Endothelial cell of umbilical vein (primary cell): ENCODE measurements at regions not wholly inside any gene's neighbourhood (a gene's known extent, or its start where the extent isn't known, plus 50 kb on each side); places are given as distances from the start of the nearest gene placed in this dataset.

ENCODE experiments used
- BruUV-seq: library from RNA; stranded (reverse); fragments of 400-500 nt; replicated peaks from 2 replicates; lab custom pipeline; 2021; lab: Mats Ljungman, UMichigan
- CTCF ChIA-PET: fragments of 300-600, 350-600 bp; sonication (Branson Sonifier 250); formaldehyde crosslinking; loops from one replicate; lab custom pipeline; 2021; ENCODE audit warnings: antibody characterized with exemption, inconsistent platforms; lab: Charles Lee
- POLR2A ChIA-PET: fragments of 300-600, 350-600 bp; sonication (Branson Sonifier 250); formaldehyde crosslinking; loops from one replicate; lab custom pipeline; 2021; ENCODE audit warnings: antibody characterized with exemption, inconsistent platforms; lab: Charles Lee
- DNase-seq: peaks from one replicate; pipeline ENCODE4 v3.0.0-alpha.2; 2011; ENCODE audit warnings: low read depth, low spot score
- FAIRE-seq: peaks from 2 replicates; lab custom pipeline; 2011; peaks lifted over from hg19 to GRCh38; lab: Jason Lieb, UNC
- H2AFZ ChIP-seq: 2 replicates; pipeline ENCODE4 v1.6.0; 2012; ENCODE audit warnings: low read depth, low read length, control low read depth, inconsistent platforms
- H3K27ac ChIP-seq: 2 replicates; pipeline ENCODE4 v1.5.1; 2011; ENCODE audit warnings: low read depth, mild to moderate bottlenecking, control low read depth, low read length, moderate library complexity; ENCODE audit not compliant: insufficient read depth
- H3K27me3 ChIP-seq, 2 experiments: 2 replicates each; pipeline versions ENCODE4 v1.6.0 to v1.6.1; 2011; ENCODE audit warnings: low read length in 2 of 2, mixed read lengths in 1 of 2; ENCODE audit not compliant: control insufficient read depth in 2 of 2, insufficient read depth in 2 of 2
- H3K36me3 ChIP-seq, 2 experiments: 2 replicates in 1 of 2; 3 replicates in 1 of 2; pipeline ENCODE4 v1.5.1; 2011; ENCODE audit warnings: low read length in 2 of 2, mild to moderate bottlenecking in 1 of 2, moderate library complexity in 1 of 2; ENCODE audit not compliant: control insufficient read depth in 2 of 2, insufficient read depth in 2 of 2; ENCODE audit errors: extremely low read depth in 1 of 2
- H3K4me1 ChIP-seq: 3 replicates; pipeline ENCODE4 v1.5.1; 2011; ENCODE audit warnings: mild to moderate bottlenecking, low read length; ENCODE audit not compliant: control insufficient read depth, insufficient read depth; ENCODE audit errors: extremely low read depth
- H3K4me2 ChIP-seq: 2 replicates; pipeline ENCODE4 v1.6.1; 2011; ENCODE audit warnings: low read length, control low read depth, mixed read lengths; ENCODE audit not compliant: insufficient read depth
- H3K4me3 ChIP-seq, 3 experiments: fragments of 200-600 bp in 1 of 3; sonication (generic), shearing (Covaris generic) in 1 of 3; replicated peaks in 1 of 3; 2 replicates each; pipeline ENCODE4 v1.5.1; 2011 to 2016; ENCODE audit warnings: control low read depth in 3 of 3, low read length in 3 of 3, mild to moderate bottlenecking in 2 of 3, inconsistent platforms in 1 of 3, low read depth in 1 of 3, moderate library complexity in 1 of 3; ENCODE audit not compliant: insufficient read depth in 1 of 3
- H3K79me2 ChIP-seq: 2 replicates; pipeline ENCODE4 v1.6.0; 2012; ENCODE audit warnings: low read length, inconsistent platforms; ENCODE audit not compliant: control insufficient read depth, insufficient read depth
- H3K9ac ChIP-seq: replicated peaks from 2 replicates; pipeline ENCODE3; 2011; ENCODE audit warnings: low read length, control low read depth; ENCODE audit not compliant: insufficient read depth; ENCODE audit errors: extremely low read depth
- H3K9me1 ChIP-seq: replicated peaks from 3 replicates; pipeline ENCODE4 v1.6.0; 2011; ENCODE audit warnings: mild to moderate bottlenecking, low read length; ENCODE audit not compliant: control insufficient read depth, insufficient read depth; ENCODE audit errors: extremely low read depth
- H3K9me3 ChIP-seq: replicated peaks from 2 replicates; pipeline ENCODE4 v1.5.1; 2012; ENCODE audit warnings: low read length, inconsistent platforms; ENCODE audit not compliant: control insufficient read depth, insufficient read depth
- H4K20me1 ChIP-seq: replicated peaks from 2 replicates; pipeline ENCODE3; 2011; ENCODE audit warnings: mild to moderate bottlenecking, low read length; ENCODE audit not compliant: control insufficient read depth, insufficient read depth; ENCODE audit errors: extremely low read depth
- CTCF ChIP-seq, 2 donors: IDR thresholded peaks; 1 replicate in 1 of 2; 2 replicates in 1 of 2; pipeline ENCODE4 v1.5.1; 2011; ENCODE audit warnings: low read length in 2 of 2, mild to moderate bottlenecking in 2 of 2, moderate library complexity in 2 of 2, control low read depth in 1 of 2, inconsistent platforms in 1 of 2, low read depth in 1 of 2; ENCODE audit not compliant: insufficient read depth in 1 of 2; ENCODE audit errors: extremely low read depth in 1 of 2
- EZH2 ChIP-seq: IDR thresholded peaks from 2 replicates; pipeline ENCODE4 v1.6.1; 2012; ENCODE audit warnings: borderline replicate concordance, low read depth, mild to moderate bottlenecking, moderate library complexity, low read length, inconsistent platforms; ENCODE audit not compliant: severe bottlenecking
- FOS ChIP-seq: IDR thresholded peaks from 2 replicates; pipeline ENCODE4 v1.6.1; 2011; ENCODE audit warnings: mild to moderate bottlenecking, low read length, moderate library complexity, borderline replicate concordance; ENCODE audit not compliant: insufficient read depth
- GATA2 ChIP-seq: IDR thresholded peaks from 2 replicates; pipeline ENCODE4 v1.7.0; 2011; ENCODE audit warnings: low read depth, mild to moderate bottlenecking, moderate library complexity, mixed read lengths, low read length; ENCODE audit not compliant: insufficient read length, insufficient read depth
- JUN ChIP-seq: IDR thresholded peaks from 2 replicates; pipeline ENCODE4 v1.6.1; 2011; ENCODE audit warnings: borderline replicate concordance, low read depth; ENCODE audit not compliant: insufficient read length, insufficient read depth
- MAX ChIP-seq: IDR thresholded peaks from 2 replicates; pipeline ENCODE4 v1.6.1; 2011; ENCODE audit not compliant: insufficient read depth, insufficient read length
- MYC ChIP-seq: IDR thresholded peaks from one replicate; pipeline ENCODE4 v1.6.1; 2011; ENCODE audit warnings: mild to moderate bottlenecking, low read depth, low read length
- POLR2A ChIP-seq: IDR thresholded peaks from 2 replicates; pipeline ENCODE4 v1.6.1; 2012; ENCODE audit warnings: low read depth, mild to moderate bottlenecking, control low read depth, low read length
- POLR2AphosphoS5 ChIP-seq: IDR thresholded peaks from 2 replicates; pipeline ENCODE4 v1.6.1; 2012; ENCODE audit warnings: low read depth, mild to moderate bottlenecking, control low read depth, low read length, moderate library complexity; ENCODE audit not compliant: insufficient read depth
- dilution Hi-C: fragments of 300-500 bp; cut with MboI; formaldehyde crosslinking; loops from one replicate; pipeline ENCODE4 v1.15.0; 2019; ENCODE audit warnings: low sequenced_read_pairs; ENCODE audit not compliant: extremely low pct_ligation_motif_present
- intact Hi-C: fragments of 100-400 bp; cut with micrococcal nuclease; formaldehyde crosslinking; loops from one replicate; pipeline ENCODE4 v1.10.0; 2022

GRCh38 chr5:72006361-72006760 lies 100.9 kb upstream of the MAP1B start:
- CTCF ChIA-PET, result interaction anchor here (1.6 to 2.7 kb wide), 4 partner anchors 10 to 223 kb away, joined by 4 to 9 read pairs (median 6); no protein-coding TSS in a partner anchor
- dilution Hi-C loops, result no loop called here
- POLR2A ChIA-PET, result no interaction called here
- H3K79me2 ChIP-seq, result no peaks in the 10 kb centered on the region
- no peak overlapping the region for H2AFZ ChIP-seq
- no peaks in the 10 kb centered on the region for H3K36me3 ChIP-seq
- no peaks in the 10 kb centered on the region for H3K4me1 ChIP-seq
- H3K27me3 ChIP-seq, result peaks cover 28 to 64% of the 10 kb centered on the region in 2 experiments
- H3K9me1 ChIP-seq, result no peaks in the 10 kb centered on the region
- no peak overlapping the region for H3K4me3 ChIP-seq
- no peaks in the 10 kb centered on the region for H4K20me1 ChIP-seq
- intact Hi-C loops, result no loop called here
- H3K9me3 ChIP-seq, result no peaks in the 10 kb centered on the region
- no peak for FAIRE-seq
- no peak overlapping the region for H3K27ac ChIP-seq
- no peak overlapping the region for H3K4me2 ChIP-seq
- H3K9ac ChIP-seq, result no peak overlapping the region
- no peak for DNase-seq
- BruUV-seq, result no TSS peak
- no peak for TF ChIP-seq POLR2AphosphoS5

- Histone ChIP-seq H3K9me3 (no peaks in the 10 kb centered on the region), H2AFZ (no peak overlapping the region), H4K20me1 (no peaks in the 10 kb centered on the region), H3K9ac (no peak overlapping the region), H3K4me2 (no peak overlapping the region), H3K79me2 (no peaks in the 10 kb centered on the region), H3K4me1 (no peaks in the 10 kb centered on the region), H3K36me3 (no peaks in the 10 kb centered on the region), H3K27ac (no peak overlapping the region), H3K9me1 (no peaks in the 10 kb centered on the region), H3K27me3 (peaks cover 25 to 64% of the 10 kb centered on the region in 2 experiments), H3K4me3 (no peak overlapping the region)
- no TSS peak for BruUV-seq
- CTCF ChIA-PET, result interaction anchor here (1.6 to 2.7 kb wide), 4 partner anchors 9 to 224 kb away, joined by 4 to 9 read pairs (median 6); no protein-coding TSS in a partner anchor
- DNase-seq, result no peak
- no peak for TF ChIP-seq MYC
- no peak for TF ChIP-seq FOS
- TF ChIP-seq JUN, result no peak
- no peak for TF ChIP-seq MAX
- no peak for TF ChIP-seq GATA2
- TF ChIP-seq EZH2, result no peak
- no peak for TF ChIP-seq POLR2A
- TF ChIP-seq CTCF (IDR thresholded peaks at IDR 0.05; ENCODE audit: extremely low read depth in 1 of 2, insufficient read depth in 1 of 2, low read depth in 1 of 2, low read length in 2 of 2), result no peak
- TF ChIP-seq POLR2AphosphoS5, result no peak
- intact Hi-C loops (no loop called here), dilution Hi-C loops (no loop called here)
- POLR2A ChIA-PET, result no interaction called here
- no peak for FAIRE-seq
These were observed 99.8 kb upstream of the MAP1B start for GRCh38 chr5:72007336-72008111.
